Stimulated activated CD4-positive, alpha-beta T cell treated with anti-CD3 and anti-CD28 coated beads, Interleukin-1b, Interleukin-23, amount 100 ng/mL, for 48 hours (primary cell): ENCODE measurements at regions not wholly inside any gene's neighbourhood (a gene's known extent, or its start where the extent isn't known, plus 50 kb on each side); places are given as distances from the start of the nearest gene placed in this dataset.
"Not testable (repeated sequence)": the region's sequence is repeated elsewhere in the genome, so short reads cannot be mapped to it uniquely, and the experiment has no call there.

Source experiments
- DNase-seq: peaks from one replicate; pipeline ENCODE4 v3.0.0-alpha.2; 2020

DNA sequence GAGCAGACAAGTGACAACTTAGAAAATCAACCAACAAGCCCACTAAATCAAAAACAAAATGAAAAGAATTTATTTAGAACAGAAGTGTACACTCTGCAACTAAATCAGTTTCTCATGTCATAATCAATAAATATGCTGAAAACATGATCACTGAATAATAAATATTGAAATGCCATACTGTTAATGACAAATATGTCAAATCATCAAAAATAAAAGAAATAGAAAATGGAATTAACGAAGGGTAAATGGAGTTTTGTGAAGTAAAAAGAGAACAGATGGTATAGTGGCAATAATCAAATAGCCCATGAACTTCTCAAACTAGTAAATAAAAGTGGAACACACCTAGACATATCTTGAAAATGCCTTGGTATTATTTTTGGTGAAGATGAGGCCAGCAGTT, 744.9 kb downstream of the TAF11L14 start:
- no peak for DNase-seq

DNA sequence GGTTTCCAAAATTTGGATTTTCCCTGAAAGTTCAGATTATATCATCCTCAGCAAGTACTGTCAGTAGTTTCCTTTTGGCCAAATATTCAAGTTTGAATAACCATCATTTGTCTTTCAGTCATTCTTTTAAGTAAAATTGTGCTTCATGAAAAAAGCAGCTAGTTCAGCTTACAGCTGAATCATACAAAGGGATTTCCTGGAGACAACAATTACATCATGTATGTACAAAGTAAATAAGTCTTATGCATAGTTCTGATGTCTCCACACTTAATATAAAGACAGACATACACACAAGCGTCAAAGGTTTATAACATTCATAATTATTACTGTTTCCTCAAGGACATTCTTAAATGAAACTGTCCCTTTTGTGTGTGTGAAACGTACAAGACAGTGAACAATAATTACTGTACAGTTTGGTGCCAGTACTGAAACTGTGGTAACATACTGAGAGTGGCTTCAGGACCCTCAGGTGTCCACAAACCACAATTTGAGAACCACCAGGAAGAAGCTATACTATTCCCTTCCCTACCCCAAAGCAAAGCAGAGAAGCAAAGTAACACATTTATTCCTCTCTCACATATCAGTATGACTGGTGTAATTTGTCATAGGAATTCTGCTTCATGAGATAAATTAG, 746.6 kb downstream of the TAF11L14 start:
- no peak for DNase-seq

DNA sequence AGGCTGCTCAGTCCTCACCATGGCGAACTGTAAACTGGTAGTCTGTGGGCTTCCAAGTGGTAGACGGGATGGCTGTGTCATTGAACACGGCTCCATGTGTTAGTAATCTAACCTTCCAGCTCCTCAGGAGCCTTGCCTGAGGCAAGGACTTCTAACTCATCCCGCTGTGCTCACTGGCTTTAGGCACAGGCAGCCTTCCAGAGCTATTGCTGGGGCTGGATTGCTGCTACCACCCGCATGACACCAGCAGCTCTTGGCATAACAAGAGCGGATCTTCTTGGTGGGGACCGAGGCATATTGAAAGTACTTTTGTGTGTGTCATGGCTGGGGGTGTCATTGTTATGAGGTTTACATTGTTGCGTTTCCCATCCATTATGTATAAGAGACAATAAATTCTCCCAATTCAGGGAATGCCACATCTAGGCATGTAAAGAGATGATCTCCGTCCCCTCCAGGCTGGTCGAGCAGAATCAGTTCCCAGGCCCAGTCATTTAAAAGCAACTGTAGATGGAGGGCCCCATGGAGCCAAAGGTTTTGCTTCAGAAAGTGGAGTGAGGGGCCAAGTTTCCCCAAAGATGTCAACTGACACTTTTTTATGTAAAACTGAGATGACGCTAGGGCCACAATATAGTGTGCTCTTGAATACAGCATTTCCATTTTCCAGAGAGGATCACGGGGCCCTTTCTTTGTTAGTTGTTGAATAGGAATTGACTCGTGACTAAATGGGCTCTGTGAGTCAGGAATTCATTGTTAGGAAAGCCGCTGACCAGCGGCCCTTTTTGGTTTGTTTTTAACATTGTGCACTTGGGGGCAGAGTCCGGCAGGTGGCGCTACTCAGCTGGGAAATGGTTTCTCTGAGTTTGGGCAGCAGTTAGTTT, 759.5 kb downstream of the TAF11L14 start:
- peak; percentile 20 for DNase-seq

DNA sequence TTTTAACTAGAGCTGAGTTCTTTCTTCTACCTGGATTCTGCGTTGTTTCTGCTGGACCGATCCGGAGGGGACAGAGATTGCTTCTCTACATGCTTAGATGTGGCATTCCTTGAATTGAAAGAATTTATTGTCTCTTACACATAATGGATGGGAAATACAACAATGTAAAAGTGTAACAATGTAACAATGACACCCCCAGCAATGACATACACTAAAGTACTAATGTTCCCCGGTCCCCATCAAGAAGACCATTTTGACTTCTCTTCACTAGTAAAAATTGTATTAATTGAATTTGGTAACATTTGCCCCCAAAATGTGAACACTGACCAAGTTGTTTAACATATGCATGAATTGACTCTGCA, 760.2 kb downstream of the TAF11L14 start:
- DNase-seq = no peak

DNA sequence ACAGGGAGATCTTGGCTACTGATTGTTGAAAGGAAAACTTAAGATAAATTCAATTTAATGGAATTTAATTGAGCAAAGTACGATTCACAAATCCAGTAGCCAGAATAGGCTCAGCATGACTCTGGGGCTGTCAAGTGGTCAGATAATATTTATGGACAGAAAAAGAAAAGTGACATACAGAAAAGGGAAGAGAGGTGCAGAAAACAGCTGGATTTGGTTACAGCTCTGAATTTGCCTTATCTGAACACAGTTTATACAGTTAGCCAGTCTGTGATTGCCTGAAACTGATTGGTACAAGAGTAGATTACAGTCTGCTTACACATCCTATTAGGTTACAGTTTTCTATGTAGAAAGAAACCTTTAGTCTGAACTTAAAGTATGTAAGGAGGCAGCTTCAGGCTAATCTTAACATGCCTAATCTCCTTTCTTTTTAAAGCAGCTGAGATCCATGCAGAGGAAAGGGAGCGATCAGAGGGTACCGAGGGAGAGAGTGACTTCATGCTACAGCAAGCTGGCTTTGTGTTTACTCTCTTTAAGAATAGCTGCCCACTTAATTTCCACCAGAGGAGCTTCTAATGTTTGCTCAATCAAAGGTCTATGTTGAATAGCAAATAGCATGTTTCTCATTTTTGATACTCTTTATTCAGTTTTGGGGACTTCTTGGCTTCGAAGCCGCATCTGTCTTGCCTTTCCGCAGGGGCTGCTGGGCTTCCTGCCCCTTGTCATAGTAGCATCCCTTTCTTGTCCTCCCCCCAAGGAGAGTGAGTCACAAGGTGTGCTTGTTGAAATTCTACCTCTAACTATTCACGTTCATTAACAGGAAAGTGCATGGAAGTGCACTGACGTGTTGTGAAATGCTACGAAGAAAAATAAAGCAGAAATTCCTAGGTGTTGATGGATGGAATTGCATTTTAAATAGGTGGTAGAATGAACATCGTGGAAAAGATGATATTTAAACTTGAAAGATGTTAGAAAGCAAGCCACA, 761.2 kb downstream of the TAF11L14 start:
- DNase-seq = no peak

DNA sequence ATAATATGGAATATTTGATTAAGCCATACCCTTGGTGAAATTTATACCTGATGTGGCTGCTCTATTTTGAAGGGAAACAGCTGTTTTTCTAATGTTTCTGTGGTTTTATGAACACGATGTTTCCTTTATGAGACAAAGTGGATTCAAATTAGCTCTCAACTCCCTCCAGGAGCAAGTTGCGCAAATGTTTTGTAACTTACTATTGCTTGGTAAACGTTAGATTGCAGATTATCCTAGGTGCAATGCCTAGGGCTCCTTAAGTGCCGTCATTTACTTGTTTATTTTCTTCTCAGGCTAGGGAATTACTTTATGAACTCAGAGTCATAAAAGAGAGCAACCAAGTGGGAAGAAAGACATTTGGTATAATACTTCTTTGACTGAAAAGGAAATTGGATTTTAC, 763.1 kb downstream of the TAF11L14 start:
- DNase-seq = no peak

DNA sequence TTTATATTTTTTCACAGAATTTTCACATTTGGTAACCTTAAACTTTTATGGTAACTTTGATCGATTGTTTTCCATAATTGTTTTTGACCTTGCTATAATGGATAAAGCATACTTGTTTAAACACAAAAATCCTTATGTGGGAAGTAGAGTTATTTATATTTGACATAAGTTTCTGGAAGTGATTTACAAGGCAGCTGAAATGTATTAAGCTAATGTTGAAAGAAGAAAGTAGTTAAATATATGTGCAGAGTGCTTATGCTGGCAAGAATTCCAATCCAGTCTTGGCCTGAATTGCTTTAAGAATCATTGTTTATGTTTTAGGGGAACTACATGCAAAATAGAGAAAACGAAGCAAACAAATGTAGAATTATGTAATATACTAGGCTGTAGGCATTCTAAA, 763.6 kb downstream of the TAF11L14 start:
- no peak for DNase-seq

DNA sequence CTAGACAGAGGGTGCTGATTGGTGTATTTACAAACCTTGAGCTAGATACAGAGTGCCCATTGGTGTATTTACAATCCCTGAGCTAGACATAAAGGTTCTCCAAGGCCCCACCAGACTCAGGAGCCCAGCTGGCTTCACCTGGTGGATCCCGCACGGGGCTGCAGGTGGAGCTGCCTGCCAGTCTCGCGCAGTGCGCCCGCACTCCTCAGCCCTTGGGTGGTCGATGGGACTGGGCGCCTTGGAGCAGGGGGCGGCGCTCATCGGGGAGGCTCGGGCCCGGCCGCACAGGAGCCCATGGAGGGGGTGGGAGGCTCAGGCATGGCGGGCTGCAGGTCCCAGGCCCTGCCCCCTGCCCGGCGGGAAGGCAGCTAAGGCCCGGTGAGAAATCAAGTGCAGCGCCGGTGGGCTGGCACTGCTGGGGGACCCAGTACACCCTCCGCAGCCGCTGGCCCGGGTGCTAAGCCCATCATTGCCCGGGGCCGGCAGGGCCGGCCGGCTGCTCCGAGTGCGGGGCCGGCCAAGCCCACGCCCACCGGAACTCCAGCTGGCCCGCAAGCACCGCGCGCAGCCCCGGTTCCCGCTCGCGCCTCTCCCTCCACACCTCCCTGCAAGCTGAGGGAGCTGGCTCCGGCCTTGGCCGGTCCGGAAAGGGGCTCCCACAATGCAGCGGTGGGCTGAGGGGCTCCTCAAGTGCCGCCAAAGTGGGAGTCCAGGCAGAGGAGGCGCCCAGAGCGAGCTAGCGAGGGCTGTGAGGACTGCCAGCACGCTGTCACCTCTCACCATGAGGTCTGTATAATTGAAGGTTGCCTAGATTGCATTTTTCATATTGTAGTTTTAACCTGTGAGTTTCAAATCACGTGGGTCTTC, 765.4 kb downstream of the TAF11L14 start:
- not testable (repeated sequence) for DNase-seq

DNA sequence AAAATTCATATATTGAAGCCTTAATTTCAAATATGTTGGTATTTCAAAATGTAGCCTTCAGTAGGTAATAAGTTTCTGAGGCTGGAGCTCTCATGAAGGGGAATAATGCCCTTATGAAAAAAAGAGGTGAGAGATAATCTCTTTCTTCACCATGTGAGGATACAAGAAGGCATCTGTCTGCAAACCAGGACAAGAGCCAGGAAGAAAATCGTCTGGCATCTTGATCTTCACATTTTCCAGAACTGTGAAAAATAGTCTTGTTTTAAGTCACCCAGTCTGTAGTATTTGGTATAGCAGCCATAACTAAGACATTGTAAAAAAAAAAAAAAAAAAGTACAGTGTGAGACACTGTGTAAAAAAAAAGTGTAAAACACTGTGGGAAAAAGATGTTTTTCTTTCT, 768.9 kb downstream of the TAF11L14 start:
- no peak for DNase-seq

DNA sequence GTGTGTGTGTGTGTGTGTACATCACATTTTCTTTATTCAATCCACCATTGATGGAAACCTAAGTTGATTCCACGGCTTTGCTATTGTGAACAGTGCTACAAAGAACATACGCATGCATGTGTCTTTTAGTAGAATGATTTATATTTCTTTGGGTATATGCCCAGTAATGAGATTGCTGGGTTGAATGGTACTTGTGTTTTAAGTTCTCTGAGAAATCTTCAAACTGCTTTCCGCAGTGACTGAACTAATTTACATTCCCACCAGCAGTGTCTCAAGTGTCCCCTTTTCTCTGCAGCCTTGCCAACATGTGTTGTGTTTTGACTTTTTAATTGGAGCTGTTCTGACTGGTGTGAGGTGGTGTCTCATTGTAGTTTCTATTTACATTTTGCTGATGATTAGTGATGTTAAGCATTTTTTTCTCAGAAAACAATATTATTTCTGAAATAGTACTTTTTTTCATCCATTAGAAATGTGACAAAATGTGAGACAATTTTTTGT, 769.7 kb downstream of the TAF11L14 start:
- DNase-seq = no peak

DNA sequence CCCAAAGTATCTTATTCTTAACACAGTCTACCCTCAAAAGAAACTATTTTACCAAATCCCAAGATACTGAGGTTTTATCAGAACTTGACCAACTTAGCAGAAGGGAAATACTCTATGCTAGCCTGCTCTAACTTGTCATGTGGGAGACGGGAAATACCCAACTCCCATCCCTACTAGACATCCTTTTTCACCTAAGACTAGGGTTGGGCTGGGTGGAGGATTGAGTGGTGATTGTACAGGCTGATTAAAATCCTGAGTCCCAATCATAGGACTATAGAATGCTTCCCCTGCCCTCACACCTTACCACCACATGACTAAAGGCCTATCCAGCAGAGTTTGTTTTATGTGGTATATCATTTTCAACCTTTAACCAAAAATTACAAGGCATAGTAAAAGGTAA, 786.5 kb downstream of the TAF11L14 start:
- no peak for DNase-seq

DNA sequence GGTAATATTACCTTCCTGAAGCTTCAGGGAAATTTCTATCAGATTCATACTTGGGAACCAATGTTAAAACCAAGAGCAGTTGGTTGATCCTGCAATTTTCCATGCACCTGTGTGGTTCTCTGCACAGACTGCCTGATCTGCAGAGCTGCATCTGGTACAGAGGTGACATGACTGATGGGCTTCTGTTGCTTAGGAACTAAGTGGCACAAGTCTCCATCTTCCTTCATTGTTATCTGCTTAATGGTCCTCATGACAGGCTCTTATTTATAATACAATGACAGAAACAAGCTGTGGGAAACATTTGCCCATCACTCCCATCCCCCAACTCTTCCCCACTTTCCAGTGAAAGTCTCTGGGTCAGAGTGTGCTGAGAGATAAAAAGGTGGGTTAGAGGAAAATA, 799.1 kb downstream of the TAF11L14 start:
- no peak for DNase-seq

DNA sequence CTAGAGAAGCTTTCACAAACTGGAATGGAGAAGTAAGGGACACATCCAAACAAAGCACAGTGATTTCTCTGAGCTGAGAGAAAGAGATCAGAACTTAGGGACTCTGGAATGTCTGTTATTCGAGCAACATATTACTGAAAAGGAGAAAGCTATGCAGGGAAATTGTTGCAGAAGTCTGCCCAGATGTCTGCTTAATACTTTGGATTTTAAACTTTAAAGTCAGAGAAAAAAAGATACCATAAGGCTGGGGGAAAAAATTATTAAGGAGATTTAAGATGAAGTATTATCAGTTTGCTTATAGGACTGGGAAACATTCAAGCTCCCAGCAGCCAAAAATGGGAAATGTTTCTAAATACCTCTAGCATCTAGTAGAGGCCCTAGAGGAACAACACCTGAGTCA, 803.9 kb downstream of the TAF11L14 start:
- DNase-seq = no peak

DNA sequence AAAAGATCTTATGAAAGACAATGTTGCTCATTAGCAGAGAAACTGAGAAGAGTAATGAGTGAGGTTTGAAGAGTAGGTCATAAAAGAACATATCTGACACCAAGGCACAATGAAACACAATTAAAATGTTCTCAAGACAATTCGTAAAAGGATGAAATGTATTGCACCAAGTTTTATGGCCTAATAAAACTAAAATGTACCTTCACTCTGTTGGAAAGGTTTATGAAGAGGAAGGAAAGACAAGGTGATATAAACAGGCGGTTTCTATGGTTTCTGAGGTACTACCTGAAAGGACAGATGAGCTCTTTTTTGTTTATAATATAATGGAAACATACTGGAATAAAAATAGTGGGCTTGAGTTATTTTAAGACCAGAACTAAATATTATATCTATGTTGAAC, 821.3 kb downstream of the TAF11L14 start:
- DNase-seq = no peak

DNA sequence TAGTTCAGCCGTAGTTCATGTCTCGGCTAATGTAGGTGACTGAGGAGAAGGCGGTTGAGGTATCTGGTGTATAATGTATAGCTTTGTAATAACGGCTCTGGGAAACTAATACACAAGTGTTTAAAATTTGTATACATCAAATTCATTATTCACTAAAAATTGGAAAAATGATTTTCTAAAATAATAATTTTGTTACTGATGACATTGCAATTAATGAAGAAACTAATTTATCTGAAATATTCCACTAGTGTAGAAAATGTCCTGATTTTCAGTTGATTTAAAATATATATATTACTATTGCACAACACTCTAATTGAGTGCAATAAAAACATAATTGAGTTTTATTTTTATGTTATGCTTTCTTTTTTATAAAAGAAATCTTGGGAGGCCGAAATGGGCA, 823.0 kb downstream of the TAF11L14 start:
- no peak for DNase-seq

DNA sequence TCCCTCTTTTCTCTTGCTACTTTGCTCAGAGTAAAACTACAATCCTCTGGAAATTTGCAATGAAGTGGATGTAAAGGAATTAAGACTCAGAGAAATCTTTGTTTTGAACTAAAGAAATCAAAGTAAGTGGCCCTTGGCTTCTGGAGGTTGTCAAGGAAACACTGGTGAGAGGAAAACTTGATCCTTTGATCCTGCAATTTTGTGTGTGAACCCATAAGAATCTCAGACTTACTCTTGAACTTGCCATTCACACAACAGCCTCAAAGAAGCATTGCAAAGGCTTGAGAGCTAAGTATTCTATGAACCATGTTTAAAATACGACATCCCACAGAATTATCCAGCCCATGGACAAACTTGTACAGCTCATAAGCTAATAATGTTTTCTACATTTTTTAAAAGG, 827.5 kb downstream of the TAF11L14 start:
- no peak for DNase-seq

DNA sequence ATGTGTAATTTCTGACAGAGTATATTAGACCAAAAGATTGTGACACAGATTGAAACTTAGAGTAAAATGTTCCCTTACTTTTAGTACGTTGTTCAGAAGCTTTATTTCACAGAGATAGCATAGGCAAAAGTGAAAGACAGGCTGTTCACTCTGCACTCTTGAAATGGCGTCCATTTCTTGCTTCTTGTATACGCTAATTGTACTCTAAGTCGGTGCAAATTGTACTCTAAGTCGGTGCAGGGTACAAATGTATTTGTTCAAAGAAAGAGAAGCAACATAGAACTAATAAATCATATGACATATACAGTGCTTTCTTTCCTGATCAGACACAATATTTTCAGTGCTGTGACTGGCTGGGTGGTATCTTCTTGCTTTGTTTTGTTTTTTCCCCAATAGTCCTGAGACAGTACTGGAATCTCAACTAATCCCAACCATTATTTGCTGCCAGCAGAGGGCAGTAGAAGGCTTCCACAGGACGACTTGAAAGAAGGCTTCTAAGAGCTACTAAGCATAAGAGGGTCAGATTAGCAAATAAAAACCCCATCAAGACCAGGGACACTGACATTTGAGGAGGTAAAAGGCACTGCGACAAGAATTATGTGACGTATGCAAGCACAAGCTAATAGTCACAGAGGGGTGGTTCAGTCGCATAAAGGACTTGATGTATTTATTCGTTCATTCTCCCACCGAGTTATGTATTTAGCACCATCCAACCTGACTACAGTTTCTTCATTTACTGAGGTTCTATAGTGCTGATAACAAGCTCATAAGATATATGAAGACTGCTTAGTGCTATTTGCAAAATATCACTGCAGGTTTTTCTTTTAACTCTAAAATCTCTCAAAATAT, 831.8 kb downstream of the TAF11L14 start:
- DNase-seq = peak; percentile 28

DNA sequence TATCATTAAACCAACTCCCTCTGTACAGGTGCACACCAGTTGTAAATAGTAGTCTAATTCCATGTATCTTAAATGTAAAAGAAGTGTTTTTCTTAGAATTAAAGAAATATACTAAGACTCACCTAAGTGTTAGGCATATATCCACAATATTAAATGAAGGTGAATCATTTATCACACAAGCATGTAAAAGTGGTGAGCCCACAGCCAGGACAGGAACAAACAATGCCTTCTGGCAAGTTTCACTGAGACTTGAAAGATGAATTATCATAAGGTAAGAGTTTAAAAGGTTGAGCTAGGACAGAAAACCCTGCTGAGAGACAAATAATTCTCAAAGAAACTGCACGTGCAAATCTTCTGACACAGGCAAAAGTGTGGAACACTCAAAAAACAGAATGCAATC, 832.5 kb downstream of the TAF11L14 start:
- DNase-seq = no peak

DNA sequence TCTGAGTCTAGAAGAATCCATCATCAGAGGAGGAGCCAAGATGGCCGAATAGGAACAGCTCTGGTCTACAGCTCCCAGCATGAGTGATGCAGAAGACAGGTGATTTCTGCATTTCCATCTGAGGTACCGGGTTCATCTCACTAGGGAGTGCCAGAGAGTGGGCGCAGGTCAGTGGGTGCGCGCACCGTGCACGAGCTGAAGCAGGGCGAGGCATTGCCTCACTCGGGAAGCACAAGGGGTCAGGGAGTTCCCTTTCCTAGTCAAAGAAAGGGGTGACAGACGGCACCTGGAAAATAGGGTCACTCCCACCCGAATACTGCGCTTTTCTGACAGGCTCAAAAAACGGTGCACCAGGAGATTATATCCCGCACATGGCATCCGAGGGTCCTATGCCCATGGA, 837.5 kb downstream of the TAF11L14 start:
- not testable (repeated sequence) for DNase-seq

DNA sequence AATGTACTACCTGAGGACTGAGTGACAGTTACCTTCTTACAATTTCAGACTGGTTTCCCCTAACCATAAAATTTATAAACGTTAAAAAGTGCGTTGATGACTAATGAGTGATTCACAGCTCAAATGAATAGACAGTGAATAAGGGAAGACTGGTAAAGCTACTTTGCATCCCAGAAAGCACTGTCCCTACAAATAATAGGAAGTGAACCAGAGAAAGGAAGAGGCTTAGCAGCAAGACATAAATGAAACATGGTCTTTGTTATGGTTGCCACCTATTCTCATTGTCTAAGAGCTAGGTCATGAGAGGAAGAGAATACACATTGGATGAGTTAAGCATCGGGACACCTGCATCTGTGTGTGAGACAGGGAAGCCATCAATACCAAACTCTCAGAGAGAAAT, 849.2 kb downstream of the TAF11L14 start:
- no peak for DNase-seq

DNA sequence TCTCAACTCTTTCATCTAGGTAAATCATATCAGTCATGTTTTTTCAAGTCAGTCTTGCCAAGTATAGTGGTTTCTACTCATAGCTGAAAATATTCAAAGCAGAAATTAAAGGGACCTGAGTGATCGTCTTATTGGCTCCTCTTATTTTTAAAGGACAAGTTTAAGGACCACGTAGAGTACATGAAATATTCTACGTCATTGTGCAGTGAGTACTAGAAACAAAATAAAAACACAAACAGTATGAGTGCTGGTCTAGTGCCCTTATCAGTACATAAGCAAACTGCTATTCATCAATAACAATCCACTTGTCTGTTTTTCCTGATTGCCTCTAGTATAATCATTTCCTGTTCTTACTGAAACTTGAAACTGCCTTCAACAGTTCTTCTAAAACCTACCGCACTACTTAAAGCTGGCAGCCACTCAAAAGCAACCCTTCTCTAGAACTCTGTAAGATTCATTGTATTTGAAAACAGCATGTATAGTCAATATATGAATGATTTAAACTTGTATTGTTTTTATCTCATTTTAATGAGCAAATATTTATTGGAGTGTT, 853.7 kb downstream of the TAF11L14 start:
- DNase-seq = no peak
